Suprapubic skin (tissue), 4 donors: ENCODE measurements at regions not wholly inside any gene's neighbourhood (a gene's known extent, or its start where the extent isn't known, plus 50 kb on each side); places are given as distances from the start of the nearest gene placed in this dataset.

Source experiments
- DNase-seq, 2 donors: peaks; one replicate each; pipeline ENCODE4 v3.0.0-alpha.2; 2019; ENCODE audit warnings: low spot score in 2 of 2
- H3K27ac ChIP-seq: fragments of 200-600 bp; sonication (generic); one replicate; pipeline ENCODE4 v1.5.1; 2019
- H3K27me3 ChIP-seq: fragments of 200-600 bp; sonication (generic); one replicate; pipeline ENCODE4 v1.5.1; 2019
- H3K36me3 ChIP-seq: fragments of 200-600 bp; sonication (generic); one replicate; pipeline ENCODE4 v1.5.1; 2019
- H3K4me1 ChIP-seq: fragments of 200-600 bp; sonication (generic); one replicate; pipeline ENCODE4 v1.5.1; 2019
- H3K4me3 ChIP-seq: fragments of 200-600 bp; sonication (generic); one replicate; pipeline ENCODE4 v1.5.1; 2019; ENCODE audit warnings: mild to moderate bottlenecking
- H3K9me3 ChIP-seq: fragments of 200-600 bp; sonication (generic); one replicate; pipeline ENCODE4 v1.5.1; 2019
- EP300 ChIP-seq: sonication (generic); formaldehyde crosslinking; IDR thresholded peaks from one replicate; pipeline ENCODE4 v1.6.1; 2017; ENCODE audit warnings: antibody characterized with exemption
- POLR2A ChIP-seq, 2 donors: fragments of 450-650 bp; IDR thresholded peaks; one replicate each; pipeline ENCODE4 v1.6.1; 2017; ENCODE audit warnings: antibody characterized with exemption in 2 of 2, mild to moderate bottlenecking in 2 of 2, moderate library complexity in 2 of 2
- POLR2AphosphoS5 ChIP-seq, 3 donors: sonication (generic); formaldehyde crosslinking; IDR thresholded peaks; one replicate each; pipeline ENCODE4 v1.6.1; 2017; ENCODE audit warnings: antibody characterized with exemption in 3 of 3
- WGBS: methylation state at CpG from one replicate; pipeline ENCODE4 v1.1.5; 2018; 5-methylcytosine and 5-hydroxymethylcytosine counted together
- TF ChIP-seq, protein P1 (sequence below), 2 donors: fragments of 200-600 bp in 1 of 2; fragments of 450-650 bp in 1 of 2; sonication (generic) in 1 of 2; IDR thresholded peaks; one replicate each; pipeline ENCODE4 v1.5.1; 2016 to 2019; ENCODE audit warnings: antibody characterized with exemption in 2 of 2, mild to moderate bottlenecking in 1 of 2, moderate library complexity in 1 of 2

DNA sequence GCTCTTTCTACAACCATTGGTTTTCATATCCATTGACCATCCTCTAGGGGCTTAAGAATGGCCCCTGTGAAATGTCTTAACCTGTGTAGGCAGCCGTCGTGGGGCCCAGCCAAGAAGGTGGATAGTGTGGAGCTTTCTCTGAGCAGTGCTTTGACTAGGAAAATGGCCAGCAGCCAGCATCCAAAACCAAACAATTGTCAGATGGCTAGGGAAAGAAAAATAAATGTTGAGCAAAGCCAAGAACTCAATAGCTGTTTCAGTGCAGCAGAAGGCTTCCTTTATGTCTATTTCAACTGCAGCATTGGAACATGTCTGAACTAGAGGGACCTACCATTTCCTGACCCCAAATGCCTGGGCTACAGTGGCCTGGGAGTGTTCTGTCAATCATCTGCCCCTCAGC is 374.9 kb downstream of the TLE4 start:
- H3K4me3 ChIP-seq: no peak overlapping the region
- H3K27me3 ChIP-seq: no peaks in the 10 kb centered on the region
- H3K9me3 ChIP-seq: no peaks in the 10 kb centered on the region
- H3K36me3 ChIP-seq: no peaks in the 10 kb centered on the region
- DNase-seq: no peak
- H3K27ac ChIP-seq: no peak overlapping the region
- TF ChIP-seq POLR2A (IDR thresholded peaks at IDR 0.05): no peak
- no peak for TF ChIP-seq EP300
- no peak for TF ChIP-seq POLR2AphosphoS5 (IDR thresholded peaks at IDR 0.05)
- TF ChIP-seq, protein P1, sequence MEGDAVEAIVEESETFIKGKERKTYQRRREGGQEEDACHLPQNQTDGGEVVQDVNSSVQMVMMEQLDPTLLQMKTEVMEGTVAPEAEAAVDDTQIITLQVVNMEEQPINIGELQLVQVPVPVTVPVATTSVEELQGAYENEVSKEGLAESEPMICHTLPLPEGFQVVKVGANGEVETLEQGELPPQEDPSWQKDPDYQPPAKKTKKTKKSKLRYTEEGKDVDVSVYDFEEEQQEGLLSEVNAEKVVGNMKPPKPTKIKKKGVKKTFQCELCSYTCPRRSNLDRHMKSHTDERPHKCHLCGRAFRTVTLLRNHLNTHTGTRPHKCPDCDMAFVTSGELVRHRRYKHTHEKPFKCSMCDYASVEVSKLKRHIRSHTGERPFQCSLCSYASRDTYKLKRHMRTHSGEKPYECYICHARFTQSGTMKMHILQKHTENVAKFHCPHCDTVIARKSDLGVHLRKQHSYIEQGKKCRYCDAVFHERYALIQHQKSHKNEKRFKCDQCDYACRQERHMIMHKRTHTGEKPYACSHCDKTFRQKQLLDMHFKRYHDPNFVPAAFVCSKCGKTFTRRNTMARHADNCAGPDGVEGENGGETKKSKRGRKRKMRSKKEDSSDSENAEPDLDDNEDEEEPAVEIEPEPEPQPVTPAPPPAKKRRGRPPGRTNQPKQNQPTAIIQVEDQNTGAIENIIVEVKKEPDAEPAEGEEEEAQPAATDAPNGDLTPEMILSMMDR (IDR thresholded peaks at IDR 0.05): no peak
- no peaks in the 10 kb centered on the region for H3K4me1 ChIP-seq
- WGBS: 79% methylated on average over 2 of the region's 2 CpGs

DNA sequence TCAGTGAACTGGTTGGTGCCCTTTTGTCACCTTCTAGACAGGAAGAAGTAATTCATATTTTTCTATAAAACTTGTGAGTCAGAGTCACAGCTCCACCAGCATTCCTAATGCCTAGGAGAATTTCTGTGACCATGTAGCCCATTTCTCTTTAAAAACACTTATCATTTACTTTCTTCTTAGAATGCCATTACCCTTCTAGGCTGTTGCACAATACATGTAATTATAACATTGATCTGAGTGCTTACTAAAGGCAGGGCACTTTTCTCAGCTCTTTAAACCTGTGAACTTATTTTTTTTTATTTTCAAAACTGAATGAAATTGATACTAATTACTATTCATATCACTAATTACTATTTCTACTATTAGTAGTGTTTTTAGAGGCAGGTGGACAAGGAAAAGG is 373.7 kb downstream of the TLE4 start:
- no peak overlapping the region for H3K4me3 ChIP-seq
- no peak overlapping the region for H3K27ac ChIP-seq
- H3K36me3 ChIP-seq: no peaks in the 10 kb centered on the region
- DNase-seq: no peak
- H3K9me3 ChIP-seq: no peaks in the 10 kb centered on the region
- no peaks in the 10 kb centered on the region for H3K27me3 ChIP-seq
- no peak for TF ChIP-seq POLR2AphosphoS5 (IDR thresholded peaks at IDR 0.05)
- TF ChIP-seq, protein P1 (IDR thresholded peaks at IDR 0.05): no peak
- TF ChIP-seq POLR2A (IDR thresholded peaks at IDR 0.05): no peak
- no peak for TF ChIP-seq EP300
- no peaks in the 10 kb centered on the region for H3K4me1 ChIP-seq

DNA sequence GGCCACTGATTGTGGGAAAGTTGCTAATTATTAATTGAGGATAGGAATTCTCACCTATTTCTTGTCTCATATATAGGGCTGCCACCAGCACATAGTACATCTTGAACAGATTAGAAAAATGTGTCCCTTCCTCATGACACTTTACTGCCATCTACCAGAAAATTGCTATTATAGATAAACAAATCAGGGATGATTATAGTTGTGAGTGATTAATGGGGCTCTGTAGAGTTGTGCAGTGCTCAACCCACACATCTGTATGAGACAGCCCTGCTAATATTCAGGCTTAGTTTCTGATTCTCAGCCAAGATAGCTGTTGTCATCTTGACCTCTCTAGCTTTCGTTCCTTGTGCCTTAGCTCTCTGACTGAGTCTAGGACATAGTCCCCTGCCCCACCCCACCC is 373.3 kb downstream of the TLE4 start:
- Histone ChIP-seq H3K4me3 (no peak overlapping the region), H3K9me3 (no peaks in the 10 kb centered on the region), H3K27me3 (no peaks in the 10 kb centered on the region), H3K27ac (no peak overlapping the region), H3K36me3 (no peaks in the 10 kb centered on the region), H3K4me1 (no peaks in the 10 kb centered on the region)
- TF ChIP-seq POLR2A (IDR thresholded peaks at IDR 0.05): no peak
- TF ChIP-seq, protein P1 (IDR thresholded peaks at IDR 0.05): no peak
- no peak for TF ChIP-seq EP300
- TF ChIP-seq POLR2AphosphoS5 (IDR thresholded peaks at IDR 0.05): no peak
- DNase-seq: no peak
- 72% methylated on average over 1 of the region's 1 CpG for WGBS

DNA sequence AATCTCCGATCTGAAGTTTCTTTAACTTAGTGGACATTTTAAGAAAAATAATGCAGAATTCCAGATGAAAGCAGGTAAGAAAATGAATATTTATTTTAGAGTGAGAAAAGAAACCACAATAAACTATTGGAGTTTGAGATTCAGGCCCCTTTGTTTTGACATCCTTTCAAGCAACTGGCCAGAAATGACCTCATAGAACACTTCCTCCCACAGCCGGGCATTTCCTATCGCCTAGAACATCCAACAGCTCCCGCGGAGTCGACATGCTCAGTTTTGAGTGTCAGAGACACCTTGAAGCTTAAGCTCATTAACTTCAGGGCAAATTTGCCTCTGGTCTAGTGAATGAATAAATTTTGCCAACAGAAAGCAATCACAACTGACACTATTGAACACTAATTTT is 369.2 kb downstream of the TLE4 start:
- no peak for TF ChIP-seq EP300
- no peak for TF ChIP-seq POLR2AphosphoS5 (IDR thresholded peaks at IDR 0.05)
- TF ChIP-seq, protein P1 (IDR thresholded peaks at IDR 0.05): no peak
- Histone ChIP-seq H3K4me1 (peaks cover 3% of the 10 kb centered on the region), H3K27me3 (no peaks in the 10 kb centered on the region), H3K27ac (no peak overlapping the region), H3K9me3 (no peaks in the 10 kb centered on the region), H3K4me3 (no peak overlapping the region), H3K36me3 (no peaks in the 10 kb centered on the region)
- no peak for DNase-seq
- 85% methylated on average over 6 of the region's 6 CpGs for WGBS

DNA sequence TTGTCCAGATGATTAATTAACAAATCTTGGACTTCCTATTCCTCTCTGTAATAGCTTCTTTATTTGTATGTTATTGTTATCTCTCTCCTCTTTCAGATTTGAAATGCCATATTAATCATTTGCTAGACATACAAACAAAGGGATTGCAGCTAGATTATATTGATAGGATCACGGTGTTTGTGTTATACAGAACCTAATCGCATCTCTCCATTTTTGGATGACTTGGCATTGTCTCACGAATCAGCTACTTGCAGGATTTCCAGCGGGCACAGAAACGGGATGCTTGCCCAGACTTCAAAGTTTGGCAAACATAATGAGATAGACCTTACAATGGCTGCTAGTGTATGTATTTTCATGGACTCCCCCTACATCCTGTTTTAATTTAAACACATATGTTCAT is 368.1 kb downstream of the TLE4 start:
- 13% methylated on average over 5 of the region's 5 CpGs for WGBS
- TF ChIP-seq, protein P1 (IDR thresholded peaks at IDR 0.05): no peak
- TF ChIP-seq POLR2AphosphoS5 (IDR thresholded peaks at IDR 0.05) (no peak), EP300 (no peak), POLR2A (IDR thresholded peaks at IDR 0.05) (no peak)
- no peak for DNase-seq
- Histone ChIP-seq H3K36me3 (no peaks in the 10 kb centered on the region), H3K27me3 (no peaks in the 10 kb centered on the region), H3K9me3 (no peaks in the 10 kb centered on the region), H3K4me3 (no peak overlapping the region), H3K27ac (no peak overlapping the region), H3K4me1 (peaks cover 3% of the 10 kb centered on the region)
